H1 (cell line): ENCODE measurements at regions not wholly inside any gene's neighbourhood (a gene's known extent, or its start where the extent isn't known, plus 50 kb on each side); places are given as distances from the start of the nearest gene placed in this dataset.

Source experiments
- CTCF ChIA-PET: fragments of 300-600 bp; sonication (Branson Sonifier 250); formaldehyde crosslinking; loops from one replicate; lab custom pipeline; 2021; ENCODE audit not compliant: partially characterized antibody; lab: Charles Lee
- POLR2A ChIA-PET: fragments of 300-600 bp; sonication (Branson Sonifier 250); formaldehyde crosslinking; loops from one replicate; lab custom pipeline; 2021; ENCODE audit warnings: inconsistent platforms; ENCODE audit not compliant: partially characterized antibody; lab: Charles Lee
- DNase-seq, 2 experiments: peaks; one replicate each; pipeline versions ENCODE4 v3.0.0 to v3.0.0-alpha.2; 2010 to 2022; ENCODE audit warnings: low spot score in 2 of 2, low read depth in 1 of 2, mixed read lengths in 1 of 2
- FAIRE-seq: peaks from 2 replicates; lab custom pipeline; 2011; peaks lifted over from hg19 to GRCh38; lab: Jason Lieb, UNC
- H2AFZ ChIP-seq: 2 replicates; pipeline ENCODE4 v1.8.1; 2012; ENCODE audit warnings: low read length, inconsistent platforms
- H2AK5ac ChIP-seq: 2 replicates; pipeline ENCODE4 v1.6.1; 2013; ENCODE audit warnings: low read depth, low read length
- H2BK120ac ChIP-seq: replicated peaks from 2 replicates; pipeline ENCODE3; 2013; ENCODE audit warnings: low read depth, low read length, inconsistent platforms
- H2BK12ac ChIP-seq: 2 replicates; pipeline ENCODE4 v1.6.1; 2013; ENCODE audit warnings: low read depth, low read length
- H2BK15ac ChIP-seq: 2 replicates; pipeline ENCODE4 v1.6.1; 2013; ENCODE audit warnings: low read length
- H2BK20ac ChIP-seq: 2 replicates; pipeline ENCODE4 v1.6.1; 2013; ENCODE audit warnings: low read length
- H2BK5ac ChIP-seq: 2 replicates; pipeline ENCODE4 v1.6.1; 2013; ENCODE audit warnings: low read depth, low read length
- H3K14ac ChIP-seq: 2 replicates; pipeline ENCODE4 v1.6.1; 2013; ENCODE audit warnings: inconsistent platforms; ENCODE audit not compliant: insufficient read length
- H3K18ac ChIP-seq: 2 replicates; pipeline ENCODE4 v1.6.1; 2013; ENCODE audit warnings: low read length; ENCODE audit errors: extremely low read depth
- H3K23ac ChIP-seq: 2 replicates; pipeline ENCODE4 v1.6.1; 2013; ENCODE audit warnings: inconsistent platforms; ENCODE audit not compliant: insufficient read length
- H3K23me2 ChIP-seq: 2 replicates; pipeline ENCODE4 v1.6.1; 2013; ENCODE audit warnings: low read depth, low read length
- H3K27ac ChIP-seq: 2 replicates; pipeline ENCODE4 v1.6.1; 2011; ENCODE audit warnings: low read depth, low read length, inconsistent platforms
- H3K27me3 ChIP-seq, 4 experiments: replicated peaks in 1 of 4; 1 replicate in 1 of 4; 2 replicates in 3 of 4; pipeline versions ENCODE4 v1.6.1 to v1.8.1; 2011 to 2013; ENCODE audit warnings: low read length in 3 of 4, mild to moderate bottlenecking in 3 of 4, inconsistent platforms in 2 of 4, mixed read lengths in 2 of 4, moderate library complexity in 1 of 4; ENCODE audit not compliant: control insufficient read depth in 3 of 4, insufficient read depth in 3 of 4; ENCODE audit errors: extremely low read depth in 1 of 4
- H3K36me3 ChIP-seq, 4 experiments: 2 replicates each; pipeline versions ENCODE4 v1.6.1 to v1.8.1; 2011 to 2013; ENCODE audit warnings: mild to moderate bottlenecking in 4 of 4, low read length in 3 of 4, moderate library complexity in 2 of 4, control low read depth in 1 of 4, inconsistent platforms in 1 of 4; ENCODE audit not compliant: insufficient read depth in 4 of 4, control insufficient read depth in 2 of 4
- H3K4ac ChIP-seq: replicated peaks from 2 replicates; pipeline ENCODE3; 2013; ENCODE audit warnings: low read length, low read depth, mixed read lengths, inconsistent platforms; ENCODE audit not compliant: insufficient read length
- H3K4me1 ChIP-seq, 4 experiments: replicated peaks in 1 of 4; 1 replicate in 1 of 4; 2 replicates in 3 of 4; pipeline versions ENCODE4 v1.6.1 to v1.8.1; 2011 to 2013; ENCODE audit warnings: low read length in 3 of 4, inconsistent platforms in 2 of 4, mixed read lengths in 1 of 4; ENCODE audit not compliant: insufficient read depth in 4 of 4, control insufficient read depth in 3 of 4
- H3K4me2 ChIP-seq, 2 experiments: 2 replicates each; pipeline versions ENCODE4 v1.6.1 to v1.8.1; 2011 to 2013; ENCODE audit warnings: low read depth in 2 of 2, low read length in 2 of 2, control low read depth in 1 of 2, inconsistent platforms in 1 of 2, mild to moderate bottlenecking in 1 of 2; ENCODE audit not compliant: insufficient read depth in 1 of 2
- H3K4me3 ChIP-seq, 4 experiments: fragments of 200-600, 300-600 bp in 1 of 4; sonication (generic), shearing (Covaris generic), sonication (Bioruptor Twin) in 1 of 4; 2 replicates each; pipeline versions ENCODE4 v1.5.1 to v1.8.1; 2011 to 2016; ENCODE audit warnings: low read length in 4 of 4, low read depth in 3 of 4, control low read depth in 2 of 4, inconsistent platforms in 2 of 4, mild to moderate bottlenecking in 2 of 4, mixed read lengths in 1 of 4, moderate library complexity in 1 of 4; ENCODE audit not compliant: insufficient read depth in 2 of 4; ENCODE audit errors: extremely low read depth in 1 of 4
- H3K56ac ChIP-seq: replicated peaks from 2 replicates; pipeline ENCODE3; 2013; ENCODE audit warnings: low read depth, mild to moderate bottlenecking, mixed read lengths, low read length, inconsistent platforms; ENCODE audit not compliant: insufficient read length
- H3K79me1 ChIP-seq: 2 replicates; pipeline ENCODE4 v1.6.1; 2013; ENCODE audit warnings: low read depth, low read length, control low read depth
- H3K79me2 ChIP-seq, 2 experiments: 2 replicates each; pipeline versions ENCODE4 v1.6.1 to v1.8.1; 2012 to 2013; ENCODE audit warnings: low read length in 2 of 2, mild to moderate bottlenecking in 2 of 2, inconsistent platforms in 1 of 2; ENCODE audit not compliant: insufficient read depth in 2 of 2, control insufficient read depth in 1 of 2
- H3K9ac ChIP-seq, 4 experiments: replicated peaks in 1 of 4; 1 replicate in 1 of 4; 2 replicates in 3 of 4; pipeline versions ENCODE4 v1.6.1 to v1.8.1; 2011 to 2013; ENCODE audit warnings: low read depth in 3 of 4, low read length in 3 of 4, control low read depth in 2 of 4, mild to moderate bottlenecking in 2 of 4, moderate library complexity in 2 of 4, inconsistent platforms in 1 of 4; ENCODE audit errors: extremely low read depth in 1 of 4
- H3K9me3 ChIP-seq, 2 experiments: 2 replicates each; pipeline versions ENCODE4 v1.6.1 to v1.8.1; 2012 to 2013; ENCODE audit warnings: mild to moderate bottlenecking in 2 of 2, moderate library complexity in 2 of 2, control low read depth in 1 of 2, inconsistent platforms in 1 of 2, low read depth in 1 of 2, low read length in 1 of 2, mixed read lengths in 1 of 2; ENCODE audit not compliant: insufficient read depth in 2 of 2
- H4K20me1 ChIP-seq, 2 experiments: replicated peaks in 1 of 2; 2 replicates each; pipeline versions ENCODE3 to v1.8.1; 2011 to 2013; ENCODE audit warnings: inconsistent platforms in 2 of 2, low read length in 2 of 2, mild to moderate bottlenecking in 1 of 2; ENCODE audit not compliant: insufficient read depth in 2 of 2, control insufficient read depth in 1 of 2
- H4K5ac ChIP-seq: 2 replicates; pipeline ENCODE4 v1.6.1; 2013; ENCODE audit warnings: low read length, low read depth, mixed read lengths, inconsistent platforms; ENCODE audit not compliant: insufficient read length
- H4K8ac ChIP-seq: 2 replicates; pipeline ENCODE4 v1.8.0; 2013; ENCODE audit warnings: mild to moderate bottlenecking, moderate library complexity, low read length, inconsistent platforms; ENCODE audit not compliant: insufficient read depth; ENCODE audit errors: extremely low read depth
- H4K91ac ChIP-seq: replicated peaks from 2 replicates; pipeline ENCODE3; 2013; ENCODE audit warnings: low read length, mixed read lengths, inconsistent platforms; ENCODE audit not compliant: insufficient read length
- KDM4A ChIP-seq: IDR thresholded peaks from one replicate; pipeline ENCODE4 v1.7.1; 2012; ENCODE audit warnings: low read depth, mild to moderate bottlenecking, moderate library complexity, low read length, inconsistent platforms; ENCODE audit not compliant: severe bottlenecking
- WGBS, 2 experiments: shearing (Covaris generic) in 1 of 2; methylation state at CpG; one replicate each; pipeline versions ENCODE4 v1.1.6 to v1.1.7; 2013 to 2015; ENCODE audit warnings: low lambda C conversion rate in 2 of 2, mixed read lengths in 2 of 2, inconsistent platforms in 1 of 2, low coverage in 1 of 2, missing lambda C conversion rate in 1 of 2; ENCODE audit not compliant: insufficient replicate concordance in 2 of 2, insufficient coverage in 1 of 2, insufficient read length in 1 of 2; ENCODE audit errors: extremely low coverage in 1 of 2, missing lambda C conversion rate in 1 of 2; 5-methylcytosine and 5-hydroxymethylcytosine counted together

- Histone ChIP-seq H2AFZ (no peak overlapping the region), H2BK15ac (no peak overlapping the region), H3K36me3 (no peaks in the 10 kb centered on the region), H4K5ac (no peak overlapping the region), H3K23ac (no peak overlapping the region), H3K4me2 (no peak overlapping the region), H4K91ac (no peak overlapping the region), H3K23me2 (no peaks in the 10 kb centered on the region), H2BK20ac (no peak overlapping the region), H3K4me3 (no peak overlapping the region), H2BK120ac (no peak overlapping the region), H3K27me3 (no peaks in the 10 kb centered on the region), H3K79me2 (no peaks in the 10 kb centered on the region), H3K18ac (no peak overlapping the region), H3K14ac (no peak overlapping the region), H3K56ac (no peak overlapping the region), H4K20me1 (no peaks in the 10 kb centered on the region), H3K4me1 (no peaks in the 10 kb centered on the region), H3K27ac (no peak overlapping the region), H3K79me1 (no peaks in the 10 kb centered on the region), H4K8ac (no peak overlapping the region), H2BK12ac (no peak overlapping the region), H3K9ac (no peak overlapping the region), H3K4ac (no peak overlapping the region), H2BK5ac (no peak overlapping the region), H2AK5ac (no peak overlapping the region), H3K9me3 (no peaks in the 10 kb centered on the region)
- no peak for TF ChIP-seq KDM4A
- POLR2A ChIA-PET = no interaction called here
- 69% methylated on average over 1 of the region's 1 CpG; no CpG with 5 or more reads in 1 of the 2 experiments for WGBS, 2 experiments
- CTCF ChIA-PET = no interaction called here
- FAIRE-seq (no peak), DNase-seq (no peak)
Observed at GRCh38 chr1:103387898-103388297, 137.6 kb upstream of the RNPC3 start.
